GM10248 (cell line): ENCODE measurements at regions not wholly inside any gene's neighbourhood (a gene's known extent, or its start where the extent isn't known, plus 50 kb on each side); places are given as distances from the start of the nearest gene placed in this dataset.

Experiments used
- CTCF ChIA-PET: fragments of 300-600 bp; sonication (Branson Sonifier 250); formaldehyde crosslinking; extraction: SDS; loops from one replicate; lab custom pipeline; 2021; ENCODE audit warnings: antibody characterized with exemption; lab: Yijun Ruan, JAX
- POLR2A ChIA-PET: fragments of 350-650 bp; sonication (Branson Sonifier 250); formaldehyde crosslinking; extraction: SDS; loops from one replicate; lab custom pipeline; 2020; ENCODE audit warnings: antibody characterized with exemption; lab: Yijun Ruan, JAX
- DNase-seq: peaks from one replicate; pipeline ENCODE4 v3.0.0; 2012; ENCODE audit errors: extremely low spot score
- TF ChIP-seq, protein P1 (sequence below): IDR thresholded peaks from 2 replicates; pipeline ENCODE4 v1.5.1; 2012; ENCODE audit warnings: mild to moderate bottlenecking, low read depth; ENCODE audit errors: extremely low read depth, missing control alignments, control extremely low read depth

GRCh38 chr1:38125016-38125415 lies 78.4 kb upstream of the POU3F1 start:
- TF ChIP-seq, protein P1, sequence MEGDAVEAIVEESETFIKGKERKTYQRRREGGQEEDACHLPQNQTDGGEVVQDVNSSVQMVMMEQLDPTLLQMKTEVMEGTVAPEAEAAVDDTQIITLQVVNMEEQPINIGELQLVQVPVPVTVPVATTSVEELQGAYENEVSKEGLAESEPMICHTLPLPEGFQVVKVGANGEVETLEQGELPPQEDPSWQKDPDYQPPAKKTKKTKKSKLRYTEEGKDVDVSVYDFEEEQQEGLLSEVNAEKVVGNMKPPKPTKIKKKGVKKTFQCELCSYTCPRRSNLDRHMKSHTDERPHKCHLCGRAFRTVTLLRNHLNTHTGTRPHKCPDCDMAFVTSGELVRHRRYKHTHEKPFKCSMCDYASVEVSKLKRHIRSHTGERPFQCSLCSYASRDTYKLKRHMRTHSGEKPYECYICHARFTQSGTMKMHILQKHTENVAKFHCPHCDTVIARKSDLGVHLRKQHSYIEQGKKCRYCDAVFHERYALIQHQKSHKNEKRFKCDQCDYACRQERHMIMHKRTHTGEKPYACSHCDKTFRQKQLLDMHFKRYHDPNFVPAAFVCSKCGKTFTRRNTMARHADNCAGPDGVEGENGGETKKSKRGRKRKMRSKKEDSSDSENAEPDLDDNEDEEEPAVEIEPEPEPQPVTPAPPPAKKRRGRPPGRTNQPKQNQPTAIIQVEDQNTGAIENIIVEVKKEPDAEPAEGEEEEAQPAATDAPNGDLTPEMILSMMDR = no peak
- no peak for DNase-seq
- POLR2A ChIA-PET = no interaction called here
- CTCF ChIA-PET = no interaction called here

DNA sequence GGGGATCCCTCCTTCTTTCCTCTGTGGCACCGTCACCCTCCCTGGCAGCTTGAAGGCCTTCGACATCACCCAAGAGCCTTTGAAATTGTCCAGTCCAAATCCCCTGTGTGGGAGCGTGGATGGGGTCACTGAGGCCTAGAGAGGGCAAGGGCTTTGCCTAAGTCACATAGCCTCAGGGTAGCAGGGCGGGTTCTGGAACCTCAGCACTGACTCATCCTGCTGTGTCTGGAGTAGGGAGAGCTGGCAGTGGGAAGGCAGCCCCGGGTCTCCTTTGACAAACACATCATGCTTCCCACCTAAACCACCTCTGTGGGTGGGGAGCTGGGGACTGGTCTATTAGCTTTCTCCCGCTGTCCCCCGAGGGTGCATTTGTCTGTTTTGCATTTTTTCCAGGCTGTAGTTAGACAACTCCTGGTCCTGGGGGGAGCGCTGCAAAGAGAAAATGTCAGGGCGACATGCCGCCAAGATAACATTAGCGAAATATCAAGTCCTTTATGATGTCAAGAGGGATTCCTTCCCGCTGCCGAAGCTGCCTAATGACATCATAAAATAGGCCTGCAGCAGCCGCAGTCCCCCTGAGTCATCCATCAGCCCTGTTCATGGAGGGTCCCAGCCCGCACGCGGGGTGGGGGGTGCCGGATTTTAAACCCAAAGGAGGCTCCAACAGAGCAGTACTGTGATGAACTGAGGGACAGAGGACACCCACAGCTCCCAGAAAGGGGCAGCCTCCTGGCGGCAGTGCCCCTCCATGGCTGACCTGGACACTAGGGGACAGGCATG lies 77.0 kb upstream of the POU3F1 start:
- no peak for DNase-seq
- ChIA-PET POLR2A (no interaction called here), CTCF (interaction anchor here (1.5 kb wide), 1 partner anchor 16 kb away, joined by 4 read pairs; no protein-coding TSS in a partner anchor)
- TF ChIP-seq, protein P1 = no peak

DNA sequence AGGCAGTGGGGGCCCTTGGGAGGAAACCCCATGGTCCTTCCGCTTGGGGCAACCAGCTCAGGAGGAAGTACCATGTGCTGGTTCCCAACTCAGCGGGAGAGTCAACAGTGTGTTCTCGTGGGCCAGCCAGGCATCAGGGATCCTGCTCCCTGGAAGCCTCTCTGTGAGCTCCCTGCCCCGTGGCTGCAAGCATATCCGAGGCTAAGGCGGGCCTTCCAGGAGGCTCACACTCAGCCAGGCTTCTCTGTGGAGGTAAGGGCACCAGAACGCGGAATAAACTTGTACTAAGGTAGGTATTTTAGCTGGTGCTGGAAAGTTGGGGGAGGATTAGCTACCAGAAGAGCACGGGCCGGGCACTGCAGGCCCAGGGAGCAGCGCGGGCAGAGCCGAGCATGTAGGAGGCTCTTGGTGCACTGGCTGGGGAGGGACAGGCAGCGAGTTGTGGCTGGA lies 74.7 kb upstream of the POU3F1 start:
- ChIA-PET CTCF (interaction anchor here (1.1 to 3.5 kb wide), 2 partner anchors 9 to 527 kb away, joined by 3 to 16 read pairs; no protein-coding TSS in a partner anchor), POLR2A (no interaction called here)
- TF ChIP-seq, protein P1 = no peak
- no peak for DNase-seq

GRCh38 chr1:38120552-38121230 lies 74.1 kb upstream of the POU3F1 start:
- TF ChIP-seq, protein P1 = no peak
- DNase-seq = no peak

GRCh38 chr1:38118976-38119375 lies 72.4 kb upstream of the POU3F1 start:
- ChIA-PET POLR2A (no interaction called here), CTCF (interaction anchor here (3.5 kb wide), 1 partner anchor 11 kb away, joined by 16 read pairs; no protein-coding TSS in a partner anchor)
- no peak for DNase-seq
- TF ChIP-seq, protein P1 = no peak

More at GRCh38 chr1:38120552-38121230, 74.1 kb upstream of the POU3F1 start:
- ChIA-PET CTCF (interaction anchor here (0.6 to 3.5 kb wide), 3 partner anchors 9 to 627 kb away, joined by 3 to 16 read pairs (median 3); no protein-coding TSS in a partner anchor), POLR2A (no interaction called here)

- ChIA-PET POLR2A (no interaction called here), CTCF (interaction anchor here (0.6 to 1.5 kb wide), 3 partner anchors 12 to 701 kb away, joined by 3 read pairs; no protein-coding TSS in a partner anchor)
- TF ChIP-seq, protein P1 = no peak
- no peak for DNase-seq
These were observed 70.9 kb upstream of the POU3F1 start for GRCh38 chr1:38117444-38117887.
